K562 (cell line): ENCODE measurements at regions not wholly inside any gene's neighbourhood (a gene's known extent, or its start where the extent isn't known, plus 50 kb on each side); places are given as distances from the start of the nearest gene placed in this dataset.

Source experiments
- CBX2 ChIP-seq: fragments of 200-600 bp; sonication (generic); IDR thresholded peaks from one replicate; pipeline ENCODE4 v1.6.1; 2012; ENCODE audit warnings: mild to moderate bottlenecking, low read length, inconsistent platforms; ENCODE audit not compliant: insufficient read depth, poor library complexity, severe bottlenecking
- FIP1L1 ChIP-seq: fragments of 200-400 bp; formaldehyde crosslinking; IDR thresholded peaks from 2 replicates; pipeline ENCODE4 v1.6.1; 2018; ENCODE audit warnings: mild to moderate bottlenecking, low read depth, low read length; ENCODE audit not compliant: poor library complexity, severe bottlenecking
- FOXA3 ChIP-seq, 2 experiments: fragments of 450-650 bp in 1 of 2; sonication (generic) in 1 of 2; formaldehyde crosslinking; IDR thresholded peaks in 1 of 2; conservative IDR thresholded peaks in 1 of 2; 2 replicates each; pipeline versions ENCODE4 v1.4.0 to v1.8.0; 2020 to 2022; ENCODE audit warnings: mild to moderate bottlenecking in 2 of 2, missing genetic modification reagents in 1 of 2
- FOXO4 ChIP-seq: fragments of 450-650 bp; formaldehyde crosslinking; IDR thresholded peaks from 2 replicates; pipeline ENCODE4 v1.4.0; 2020; ENCODE audit warnings: mild to moderate bottlenecking, moderate library complexity
- HDAC8 ChIP-seq: fragments of 450-650 bp; IDR thresholded peaks from 2 replicates; pipeline ENCODE4 v1.6.1; 2016; ENCODE audit warnings: mild to moderate bottlenecking, missing genetic modification characterization, moderate library complexity, missing compliant biosample characterization
- IRF9 ChIP-seq: fragments of 450-650 bp; IDR thresholded peaks from 2 replicates; pipeline ENCODE4 v1.6.1; 2016; ENCODE audit warnings: missing biosample characterization, missing genetic modification characterization
- MAFG ChIP-seq: fragments of 450-650 bp; conservative IDR thresholded peaks from 2 replicates; pipeline ENCODE4 v1.6.1; 2016; ENCODE audit warnings: missing genetic modification characterization, missing compliant biosample characterization
- MCM7 ChIP-seq, 2 experiments: fragments of 450-650 bp; IDR thresholded peaks; 2 replicates each; pipeline ENCODE4 v1.6.1; 2016 to 2018
- MEIS2 ChIP-seq: fragments of 450-650 bp; IDR thresholded peaks from 2 replicates; pipeline ENCODE4 v1.6.1; 2014; ENCODE audit warnings: mild to moderate bottlenecking; ENCODE audit not compliant: partially characterized antibody
- NR3C1 ChIP-seq: sonication (generic); formaldehyde crosslinking; IDR thresholded peaks from 2 replicates; pipeline ENCODE4 v1.8.1; 2022; ENCODE audit warnings: missing genetic modification reagents
- POLR3A ChIP-seq: IDR thresholded peaks from 2 replicates; pipeline ENCODE4 v1.6.1; 2011; ENCODE audit warnings: borderline replicate concordance, mild to moderate bottlenecking, moderate library complexity; ENCODE audit not compliant: insufficient read length, insufficient read depth; ENCODE audit errors: extremely low read depth
- SLC30A9 ChIP-seq: fragments of 250-450 bp; sonication (Bioruptor Pico); IDR thresholded peaks from 2 replicates; pipeline ENCODE4 v1.8.0; 2022; ENCODE audit warnings: mild to moderate bottlenecking, moderate library complexity
- SMAD2 ChIP-seq: fragments of 150-350 bp; IDR thresholded peaks from 2 replicates; pipeline ENCODE4 v1.6.1; 2014; ENCODE audit warnings: low read depth, mild to moderate bottlenecking, low read length
- SRSF9 ChIP-seq: fragments of 200-400 bp; formaldehyde crosslinking; IDR thresholded peaks from 2 replicates; pipeline ENCODE4 v1.6.1; 2017; ENCODE audit warnings: low read depth, low read length, borderline replicate concordance
- TBL1XR1 ChIP-seq, 2 experiments: IDR thresholded peaks; 2 replicates each; pipeline ENCODE4 v1.6.1; 2012; ENCODE audit warnings: improper control_type of control experiment in 2 of 2, low read length in 2 of 2, mild to moderate bottlenecking in 1 of 2
- WHSC1 ChIP-seq: IDR thresholded peaks from one replicate; pipeline ENCODE4 v1.6.1; 2012; ENCODE audit warnings: low read length, control low read depth, inconsistent platforms
- ZNF384 ChIP-seq: IDR thresholded peaks from 2 replicates; pipeline ENCODE4 v1.6.1; 2012; ENCODE audit warnings: low read depth, low read length, improper control_type of control experiment
- ZNF41 ChIP-seq: fragments of 250-450 bp; sonication (Bioruptor Pico); conservative IDR thresholded peaks from 2 replicates; pipeline ENCODE4 v1.4.0; 2020; ENCODE audit warnings: mild to moderate bottlenecking
- ZNF639 ChIP-seq, 2 experiments: fragments of 200-800 bp in 1 of 2; sonication (Bioruptor generic) in 1 of 2; sonication (generic) in 1 of 2; formaldehyde crosslinking in 1 of 2; IDR thresholded peaks in 1 of 2; conservative IDR thresholded peaks in 1 of 2; 2 replicates each; pipeline versions ENCODE4 v1.5.0 to v1.6.1; 2016 to 2020; ENCODE audit warnings: missing compliant biosample characterization in 1 of 2, missing genetic modification characterization in 1 of 2, missing genetic modification reagents in 1 of 2
- ZNF707 ChIP-seq: fragments of 250-450 bp; sonication (Bioruptor Pico); conservative IDR thresholded peaks from 2 replicates; pipeline ENCODE4 v1.8.0; 2022; ENCODE audit warnings: inconsistent platforms, mild to moderate bottlenecking, moderate library complexity
- ZNF766 ChIP-seq: fragments of 200-800 bp; sonication (Bioruptor generic); conservative IDR thresholded peaks from 2 replicates; pipeline ENCODE4 v1.6.1; 2016; ENCODE audit warnings: missing genetic modification characterization, missing compliant biosample characterization
- TF ChIP-seq, protein P1 (sequence below), 2 experiments: fragments of 450-650 bp; IDR thresholded peaks; 2 replicates each; pipeline ENCODE4 v1.6.1; 2016

DNA sequence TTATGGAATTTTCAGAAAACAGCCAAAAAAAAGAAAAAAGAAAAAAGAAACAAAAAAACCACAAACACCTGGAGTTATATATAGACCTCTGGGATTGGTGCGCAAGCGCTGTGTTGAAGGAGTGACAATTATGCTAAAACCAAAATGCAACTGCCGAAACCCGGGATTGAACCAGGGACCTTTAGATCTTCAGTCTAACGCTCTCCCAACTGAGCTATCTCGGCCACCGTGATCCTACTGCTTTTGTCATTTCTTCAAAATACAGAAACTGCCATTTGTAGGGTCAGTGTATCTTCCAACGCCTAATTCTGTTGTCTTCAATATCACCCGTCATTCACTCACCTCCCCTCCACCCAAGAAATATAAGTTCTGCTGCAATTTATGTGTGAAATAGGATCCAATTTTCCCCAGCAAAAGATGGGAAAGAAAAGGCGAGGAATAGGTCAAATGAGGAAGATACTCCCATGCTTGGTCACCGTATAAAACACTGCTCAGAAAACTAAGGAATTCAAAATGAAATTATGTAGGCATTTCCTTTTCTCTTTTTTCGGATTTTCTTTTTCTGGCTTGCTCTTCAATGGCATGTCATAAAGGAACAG lies 116.0 kb downstream of the TRIM27 start (continued):
- TF ChIP-seq FOXO4 (no peak), SLC30A9 (CRISPR knock-in tag) (no peak), SRSF9 (no peak), MEIS2 (peak; percentile 51), SMAD2 (no peak), ZNF639 (CRISPR knock-in tag; conservative IDR thresholded peaks at IDR 0.05 in 1 of 2, IDR thresholded peaks at IDR 0.05 in 1 of 2) (0 out of 4 replicates have a peak, but pooled peaks of 1 of the 2 experiments have one; percentile 32), FIP1L1 (no peak), ZNF41 (CRISPR knock-in tag) (no peak), ZNF707 (CRISPR knock-in tag) (no peak), NR3C1 (CRISPR knock-in tag) (no peak), ZNF384 (no peak), CBX2 (no peak), MAFG (tag) (no peak), FOXA3 (CRISPR knock-in tag; conservative IDR thresholded peaks at IDR 0.05 in 1 of 2, IDR thresholded peaks at IDR 0.05 in 1 of 2) (no peak), MCM7 (IDR thresholded peaks at IDR 0.05) (no peak), IRF9 (no peak), ZNF766 (CRISPR knock-in tag) (no peak), POLR3A (peak; percentile 96), TBL1XR1 (IDR thresholded peaks at IDR 0.05; ENCODE audit: low read length in 2 of 2) (peak; percentile 58 to 83; a peak in 3 of 4 replicates), WHSC1 (no peak), HDAC8 (no peak)
- TF ChIP-seq, protein P1, sequence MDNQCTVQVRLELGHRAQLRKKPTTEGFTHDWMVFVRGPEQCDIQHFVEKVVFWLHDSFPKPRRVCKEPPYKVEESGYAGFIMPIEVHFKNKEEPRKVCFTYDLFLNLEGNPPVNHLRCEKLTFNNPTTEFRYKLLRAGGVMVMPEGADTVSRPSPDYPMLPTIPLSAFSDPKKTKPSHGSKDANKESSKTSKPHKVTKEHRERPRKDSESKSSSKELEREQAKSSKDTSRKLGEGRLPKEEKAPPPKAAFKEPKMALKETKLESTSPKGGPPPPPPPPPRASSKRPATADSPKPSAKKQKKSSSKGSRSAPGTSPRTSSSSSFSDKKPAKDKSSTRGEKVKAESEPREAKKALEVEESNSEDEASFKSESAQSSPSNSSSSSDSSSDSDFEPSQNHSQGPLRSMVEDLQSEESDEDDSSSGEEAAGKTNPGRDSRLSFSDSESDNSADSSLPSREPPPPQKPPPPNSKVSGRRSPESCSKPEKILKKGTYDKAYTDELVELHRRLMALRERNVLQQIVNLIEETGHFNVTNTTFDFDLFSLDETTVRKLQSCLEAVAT (IDR thresholded peaks at IDR 0.05), result no peak; a peak in 1 of 4 replicates
